ENCODE measurements at regions not wholly inside any gene's neighbourhood (a gene's known extent, or its start where the extent isn't known, plus 50 kb on each side); places are given as distances from the start of the nearest gene placed in this dataset.

- TF ChIP-seq, protein P1, sequence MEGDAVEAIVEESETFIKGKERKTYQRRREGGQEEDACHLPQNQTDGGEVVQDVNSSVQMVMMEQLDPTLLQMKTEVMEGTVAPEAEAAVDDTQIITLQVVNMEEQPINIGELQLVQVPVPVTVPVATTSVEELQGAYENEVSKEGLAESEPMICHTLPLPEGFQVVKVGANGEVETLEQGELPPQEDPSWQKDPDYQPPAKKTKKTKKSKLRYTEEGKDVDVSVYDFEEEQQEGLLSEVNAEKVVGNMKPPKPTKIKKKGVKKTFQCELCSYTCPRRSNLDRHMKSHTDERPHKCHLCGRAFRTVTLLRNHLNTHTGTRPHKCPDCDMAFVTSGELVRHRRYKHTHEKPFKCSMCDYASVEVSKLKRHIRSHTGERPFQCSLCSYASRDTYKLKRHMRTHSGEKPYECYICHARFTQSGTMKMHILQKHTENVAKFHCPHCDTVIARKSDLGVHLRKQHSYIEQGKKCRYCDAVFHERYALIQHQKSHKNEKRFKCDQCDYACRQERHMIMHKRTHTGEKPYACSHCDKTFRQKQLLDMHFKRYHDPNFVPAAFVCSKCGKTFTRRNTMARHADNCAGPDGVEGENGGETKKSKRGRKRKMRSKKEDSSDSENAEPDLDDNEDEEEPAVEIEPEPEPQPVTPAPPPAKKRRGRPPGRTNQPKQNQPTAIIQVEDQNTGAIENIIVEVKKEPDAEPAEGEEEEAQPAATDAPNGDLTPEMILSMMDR (IDR thresholded peaks at IDR 0.05; ENCODE audit: low read length), result no peak
- TF ChIP-seq EZH2phosphoT487 (IDR thresholded peaks at IDR 0.05; ENCODE audit: low read length), result no peak
Observed at GRCh38 chr5:84791730-84792129, 407.1 kb upstream of the EDIL3 start.
